ENCODE measurements at regions not wholly inside any gene's neighbourhood (a gene's known extent, or its start where the extent isn't known, plus 50 kb on each side); places are given as distances from the start of the nearest gene placed in this dataset.

DNA sequence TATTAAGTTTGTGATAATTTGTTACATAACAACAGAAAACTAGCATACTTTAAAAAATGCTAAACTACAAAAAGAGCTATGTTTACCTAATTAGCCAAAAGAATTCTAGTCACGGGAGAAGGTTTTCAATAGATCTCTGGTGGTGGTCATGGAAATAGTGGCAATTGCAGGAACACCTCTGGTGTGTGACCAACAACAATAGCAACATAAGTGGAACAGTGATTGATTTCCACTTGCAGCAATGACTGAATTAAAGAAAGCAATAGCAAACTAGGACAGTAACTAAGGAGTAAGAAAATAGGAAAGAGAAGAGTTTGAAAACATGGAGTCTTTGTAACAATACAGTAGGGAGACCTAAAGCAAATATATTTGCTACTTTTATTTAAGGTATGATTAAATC is 171.3 kb upstream of the ADGRL4 start:
- Histone ChIP-seq H3K36me3 (ENCODE audit: control insufficient read depth in 4 of 4, insufficient read depth in 3 of 4, low read depth in 1 of 4, low read length in 3 of 4) (no peaks in the 10 kb centered on the region), H3K27me3 (ENCODE audit: control insufficient read depth in 4 of 4, insufficient read depth in 4 of 4, low read length in 3 of 4) (no peaks in the 10 kb centered on the region), H3K27ac (ENCODE audit: low read depth in 1 of 2, low read length in 2 of 2) (no peak overlapping the region), H3K4me1 (ENCODE audit: control insufficient read depth in 4 of 4, insufficient read depth in 4 of 4, low read length in 3 of 4) (no peaks in the 10 kb centered on the region), H3K4me3 (ENCODE audit: low read depth in 1 of 3, low read length in 3 of 3) (no peak overlapping the region), H3K9ac (ENCODE audit: low read depth in 1 of 2, low read length in 2 of 2) (no peak overlapping the region), H3K9me3 (ENCODE audit: control insufficient read depth in 4 of 4, low read length in 3 of 4) (no peaks in the 10 kb centered on the region)
- 79% methylated on average over 1 of the region's 1 CpG for WGBS
- no peak for DNase-seq (ENCODE audit: low spot score)
- TF ChIP-seq FOXA1 (IDR thresholded peaks at IDR 0.05) (no peak), EGR1 (IDR thresholded peaks at IDR 0.05; ENCODE audit: low read depth in 2 of 2) (no peak), RXRA (IDR thresholded peaks at IDR 0.05) (no peak), GABPA (IDR thresholded peaks at IDR 0.05 in 1 of 2, conservative IDR thresholded peaks at IDR 0.05 in 1 of 2) (no peak), FOXA2 (IDR thresholded peaks at IDR 0.05) (no peak), RAD21 (IDR thresholded peaks at IDR 0.05) (no peak), TAF1 (conservative IDR thresholded peaks at IDR 0.05) (no peak), HNF4G (IDR thresholded peaks at IDR 0.05) (no peak), JUND (IDR thresholded peaks at IDR 0.05) (no peak), YY1 (IDR thresholded peaks at IDR 0.05) (no peak), SP1 (IDR thresholded peaks at IDR 0.05) (no peak)
- TF ChIP-seq, protein P1, sequence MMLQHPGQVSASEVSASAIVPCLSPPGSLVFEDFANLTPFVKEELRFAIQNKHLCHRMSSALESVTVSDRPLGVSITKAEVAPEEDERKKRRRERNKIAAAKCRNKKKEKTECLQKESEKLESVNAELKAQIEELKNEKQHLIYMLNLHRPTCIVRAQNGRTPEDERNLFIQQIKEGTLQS (IDR thresholded peaks at IDR 0.05) = no peak
- TF ChIP-seq, protein P2, sequence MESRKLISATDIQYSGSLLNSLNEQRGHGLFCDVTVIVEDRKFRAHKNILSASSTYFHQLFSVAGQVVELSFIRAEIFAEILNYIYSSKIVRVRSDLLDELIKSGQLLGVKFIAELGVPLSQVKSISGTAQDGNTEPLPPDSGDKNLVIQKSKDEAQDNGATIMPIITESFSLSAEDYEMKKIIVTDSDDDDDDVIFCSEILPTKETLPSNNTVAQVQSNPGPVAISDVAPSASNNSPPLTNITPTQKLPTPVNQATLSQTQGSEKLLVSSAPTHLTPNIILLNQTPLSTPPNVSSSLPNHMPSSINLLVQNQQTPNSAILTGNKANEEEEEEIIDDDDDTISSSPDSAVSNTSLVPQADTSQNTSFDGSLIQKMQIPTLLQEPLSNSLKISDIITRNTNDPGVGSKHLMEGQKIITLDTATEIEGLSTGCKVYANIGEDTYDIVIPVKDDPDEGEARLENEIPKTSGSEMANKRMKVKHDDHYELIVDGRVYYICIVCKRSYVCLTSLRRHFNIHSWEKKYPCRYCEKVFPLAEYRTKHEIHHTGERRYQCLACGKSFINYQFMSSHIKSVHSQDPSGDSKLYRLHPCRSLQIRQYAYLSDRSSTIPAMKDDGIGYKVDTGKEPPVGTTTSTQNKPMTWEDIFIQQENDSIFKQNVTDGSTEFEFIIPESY (IDR thresholded peaks at IDR 0.05) = no peak
- TF ChIP-seq, protein P3, sequence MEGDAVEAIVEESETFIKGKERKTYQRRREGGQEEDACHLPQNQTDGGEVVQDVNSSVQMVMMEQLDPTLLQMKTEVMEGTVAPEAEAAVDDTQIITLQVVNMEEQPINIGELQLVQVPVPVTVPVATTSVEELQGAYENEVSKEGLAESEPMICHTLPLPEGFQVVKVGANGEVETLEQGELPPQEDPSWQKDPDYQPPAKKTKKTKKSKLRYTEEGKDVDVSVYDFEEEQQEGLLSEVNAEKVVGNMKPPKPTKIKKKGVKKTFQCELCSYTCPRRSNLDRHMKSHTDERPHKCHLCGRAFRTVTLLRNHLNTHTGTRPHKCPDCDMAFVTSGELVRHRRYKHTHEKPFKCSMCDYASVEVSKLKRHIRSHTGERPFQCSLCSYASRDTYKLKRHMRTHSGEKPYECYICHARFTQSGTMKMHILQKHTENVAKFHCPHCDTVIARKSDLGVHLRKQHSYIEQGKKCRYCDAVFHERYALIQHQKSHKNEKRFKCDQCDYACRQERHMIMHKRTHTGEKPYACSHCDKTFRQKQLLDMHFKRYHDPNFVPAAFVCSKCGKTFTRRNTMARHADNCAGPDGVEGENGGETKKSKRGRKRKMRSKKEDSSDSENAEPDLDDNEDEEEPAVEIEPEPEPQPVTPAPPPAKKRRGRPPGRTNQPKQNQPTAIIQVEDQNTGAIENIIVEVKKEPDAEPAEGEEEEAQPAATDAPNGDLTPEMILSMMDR (IDR thresholded peaks at IDR 0.05; ENCODE audit: low read depth, low read length, missing input control) = no peak
- TF ChIP-seq, protein P4, sequence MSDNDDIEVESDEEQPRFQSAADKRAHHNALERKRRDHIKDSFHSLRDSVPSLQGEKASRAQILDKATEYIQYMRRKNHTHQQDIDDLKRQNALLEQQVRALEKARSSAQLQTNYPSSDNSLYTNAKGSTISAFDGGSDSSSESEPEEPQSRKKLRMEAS (IDR thresholded peaks at IDR 0.05) = no peak
- TF ChIP-seq, protein P5, sequence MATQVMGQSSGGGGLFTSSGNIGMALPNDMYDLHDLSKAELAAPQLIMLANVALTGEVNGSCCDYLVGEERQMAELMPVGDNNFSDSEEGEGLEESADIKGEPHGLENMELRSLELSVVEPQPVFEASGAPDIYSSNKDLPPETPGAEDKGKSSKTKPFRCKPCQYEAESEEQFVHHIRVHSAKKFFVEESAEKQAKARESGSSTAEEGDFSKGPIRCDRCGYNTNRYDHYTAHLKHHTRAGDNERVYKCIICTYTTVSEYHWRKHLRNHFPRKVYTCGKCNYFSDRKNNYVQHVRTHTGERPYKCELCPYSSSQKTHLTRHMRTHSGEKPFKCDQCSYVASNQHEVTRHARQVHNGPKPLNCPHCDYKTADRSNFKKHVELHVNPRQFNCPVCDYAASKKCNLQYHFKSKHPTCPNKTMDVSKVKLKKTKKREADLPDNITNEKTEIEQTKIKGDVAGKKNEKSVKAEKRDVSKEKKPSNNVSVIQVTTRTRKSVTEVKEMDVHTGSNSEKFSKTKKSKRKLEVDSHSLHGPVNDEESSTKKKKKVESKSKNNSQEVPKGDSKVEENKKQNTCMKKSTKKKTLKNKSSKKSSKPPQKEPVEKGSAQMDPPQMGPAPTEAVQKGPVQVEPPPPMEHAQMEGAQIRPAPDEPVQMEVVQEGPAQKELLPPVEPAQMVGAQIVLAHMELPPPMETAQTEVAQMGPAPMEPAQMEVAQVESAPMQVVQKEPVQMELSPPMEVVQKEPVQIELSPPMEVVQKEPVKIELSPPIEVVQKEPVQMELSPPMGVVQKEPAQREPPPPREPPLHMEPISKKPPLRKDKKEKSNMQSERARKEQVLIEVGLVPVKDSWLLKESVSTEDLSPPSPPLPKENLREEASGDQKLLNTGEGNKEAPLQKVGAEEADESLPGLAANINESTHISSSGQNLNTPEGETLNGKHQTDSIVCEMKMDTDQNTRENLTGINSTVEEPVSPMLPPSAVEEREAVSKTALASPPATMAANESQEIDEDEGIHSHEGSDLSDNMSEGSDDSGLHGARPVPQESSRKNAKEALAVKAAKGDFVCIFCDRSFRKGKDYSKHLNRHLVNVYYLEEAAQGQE (IDR thresholded peaks at IDR 0.05) = no peak

DNA sequence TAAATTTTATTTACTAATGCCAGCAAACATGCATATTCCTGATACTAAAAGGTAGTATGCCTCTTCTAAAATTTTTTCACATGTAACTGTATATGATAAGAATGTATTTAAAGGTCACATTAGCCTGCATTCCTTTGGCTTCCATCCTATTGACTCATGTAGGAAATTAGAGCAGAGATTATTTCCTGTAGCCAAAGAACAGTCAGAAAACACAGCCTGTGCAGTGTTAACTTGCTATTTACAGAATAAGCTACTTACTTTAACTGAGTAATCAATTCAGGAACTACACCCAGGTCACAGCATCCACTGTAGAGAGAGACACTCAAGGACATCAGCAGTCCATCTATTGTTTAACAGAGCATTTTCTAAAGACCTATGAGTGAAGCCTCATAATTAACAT is 154.5 kb upstream of the ADGRL4 start:
- H3K27ac ChIP-seq (ENCODE audit: low read depth in 1 of 2, low read length in 2 of 2) = no peak overlapping the region
- H3K27me3 ChIP-seq (ENCODE audit: control insufficient read depth in 4 of 4, insufficient read depth in 4 of 4, low read length in 3 of 4) = no peaks in the 10 kb centered on the region
- no peaks in the 10 kb centered on the region for H3K4me1 ChIP-seq (ENCODE audit: control insufficient read depth in 4 of 4, insufficient read depth in 4 of 4, low read length in 3 of 4)
- H3K9ac ChIP-seq (ENCODE audit: low read depth in 1 of 2, low read length in 2 of 2) = no peak overlapping the region
- no peaks in the 10 kb centered on the region for H3K36me3 ChIP-seq (ENCODE audit: control insufficient read depth in 4 of 4, insufficient read depth in 3 of 4, low read depth in 1 of 4, low read length in 3 of 4)
- H3K9me3 ChIP-seq (ENCODE audit: control insufficient read depth in 4 of 4, low read length in 3 of 4) = no peaks in the 10 kb centered on the region
- no peak overlapping the region for H3K4me3 ChIP-seq (ENCODE audit: low read depth in 1 of 3, low read length in 3 of 3)
- no peak for DNase-seq (ENCODE audit: low spot score)
- no peak for TF ChIP-seq HNF4A (conservative IDR thresholded peaks at IDR 0.05)
- TF ChIP-seq, protein P5 (IDR thresholded peaks at IDR 0.05) = no peak
- no peak for TF ChIP-seq YY1 (IDR thresholded peaks at IDR 0.05)

Data from liver (tissue), 8 donors.